ENCODE measurements at regions not wholly inside any gene's neighbourhood (a gene's known extent, or its start where the extent isn't known, plus 50 kb on each side); places are given as distances from the start of the nearest gene placed in this dataset.

- TF ChIP-seq CTCF (IDR thresholded peaks at IDR 0.05) (no peak), POLR2A (IDR thresholded peaks at IDR 0.05) (no peak)
Measured at GRCh38 chr9:18368206-18368605, 105.7 kb upstream of the ADAMTSL1 start.

All from heart left ventricle (tissue), 13 donors.